DND-41 (cell line): ENCODE measurements at regions not wholly inside any gene's neighbourhood (a gene's known extent, or its start where the extent isn't known, plus 50 kb on each side); places are given as distances from the start of the nearest gene placed in this dataset.

Experiments used
- CTCF ChIP-seq: IDR thresholded peaks from 2 replicates; pipeline ENCODE4 v1.5.1; 2012; ENCODE audit warnings: borderline replicate concordance, low read length, moderate library complexity, mild to moderate bottlenecking; ENCODE audit not compliant: poor library complexity, severe bottlenecking; ENCODE audit errors: extremely low read depth
- EZH2 ChIP-seq: IDR thresholded peaks from 3 replicates; pipeline ENCODE4 v1.6.1; 2012; ENCODE audit warnings: borderline replicate concordance, low read depth, mild to moderate bottlenecking, moderate library complexity, low read length, inconsistent platforms; ENCODE audit not compliant: severe bottlenecking

GRCh38 chr12:107488666-107489065 lies 196.9 kb upstream of the PWP1 start:
- TF ChIP-seq CTCF, result no peak
- TF ChIP-seq EZH2, result no peak
